GM19240 (cell line): ENCODE measurements at regions not wholly inside any gene's neighbourhood (a gene's known extent, or its start where the extent isn't known, plus 50 kb on each side); places are given as distances from the start of the nearest gene placed in this dataset.

ENCODE experiments used
- DNase-seq: peaks from one replicate; pipeline ENCODE4 v3.0.0; 2011; ENCODE audit warnings: low spot score; ENCODE audit not compliant: insufficient read length

- no peak for DNase-seq
These were observed 64.3 kb upstream of the IER5L start for GRCh38 chr9:129242191-129242941.

- DNase-seq: no peak
These were observed 63.7 kb upstream of the IER5L start for GRCh38 chr9:129241725-129242124.

GRCh38 chr9:129240581-129241211 lies 62.6 kb upstream of the IER5L start:
- DNase-seq: no peak

- no peak for DNase-seq
These were observed 62.0 kb upstream of the IER5L start for GRCh38 chr9:129239946-129240490.

GRCh38 chr9:129237803-129238202 lies 59.7 kb upstream of the IER5L start:
- DNase-seq: no peak

- no peak for DNase-seq
These were observed 59.1 kb upstream of the IER5L start for GRCh38 chr9:129237164-129237611.

GRCh38 chr9:129236441-129237145 lies 58.5 kb upstream of the IER5L start:
- DNase-seq: no peak

- no peak for DNase-seq
These were observed 57.9 kb upstream of the IER5L start for GRCh38 chr9:129235931-129236331.

GRCh38 chr9:129235041-129235930 lies 57.2 kb upstream of the IER5L start:
- DNase-seq: no peak

- no peak for DNase-seq
These were observed 56.4 kb upstream of the IER5L start for GRCh38 chr9:129234491-129234890.

- DNase-seq: no peak
These were observed 55.0 kb upstream of the IER5L start for GRCh38 chr9:129232839-129233591.

GRCh38 chr9:129231759-129232158 lies 53.7 kb upstream of the IER5L start:
- no peak for DNase-seq

GRCh38 chr9:129231022-129231739 lies 53.1 kb upstream of the IER5L start:
- DNase-seq: no peak

- no peak for DNase-seq
These were observed 52.2 kb upstream of the IER5L start for GRCh38 chr9:129230302-129230701.
